H9 (cell line): ENCODE measurements at regions not wholly inside any gene's neighbourhood (a gene's known extent, or its start where the extent isn't known, plus 50 kb on each side); places are given as distances from the start of the nearest gene placed in this dataset.

Experiments
- DNase-seq: peaks from one replicate; pipeline ENCODE4 v3.0.0-alpha.2; 2017
- H2AFZ ChIP-seq: one replicate; pipeline ENCODE4 v1.6.1; 2013; ENCODE audit warnings: mild to moderate bottlenecking, low read length, control low read depth, moderate library complexity
- H2AK5ac ChIP-seq: 2 replicates; pipeline ENCODE4 v1.6.1; 2013; ENCODE audit warnings: low read length, control low read depth, mixed read lengths; ENCODE audit not compliant: insufficient read length
- H2BK120ac ChIP-seq: one replicate; pipeline ENCODE4 v1.6.1; 2013; ENCODE audit warnings: low read depth, mild to moderate bottlenecking, low read length, control low read depth, inconsistent platforms; ENCODE audit not compliant: poor library complexity, severe bottlenecking
- H2BK12ac ChIP-seq: 2 replicates; pipeline ENCODE4 v1.6.1; 2013; ENCODE audit warnings: low read length, control low read depth, mixed read lengths, low read depth; ENCODE audit not compliant: insufficient read length
- H2BK15ac ChIP-seq: 2 replicates; pipeline ENCODE4 v1.6.1; 2013; ENCODE audit warnings: low read depth, low read length, control low read depth
- H2BK20ac ChIP-seq: one replicate; pipeline ENCODE4 v1.6.1; 2013; ENCODE audit warnings: low read depth, mild to moderate bottlenecking, low read length, control low read depth, inconsistent platforms; ENCODE audit not compliant: poor library complexity, severe bottlenecking
- H2BK5ac ChIP-seq: 2 replicates; pipeline ENCODE4 v1.6.1; 2013; ENCODE audit warnings: low read length, control low read depth, mixed read lengths; ENCODE audit not compliant: insufficient read length
- H3K14ac ChIP-seq: 2 replicates; pipeline ENCODE4 v1.6.1; 2013; ENCODE audit warnings: low read length, control low read depth; ENCODE audit not compliant: insufficient read depth
- H3K18ac ChIP-seq: 2 replicates; pipeline ENCODE4 v1.6.1; 2013; ENCODE audit warnings: low read depth, mild to moderate bottlenecking, mixed read lengths, low read length, control low read depth; ENCODE audit not compliant: insufficient read length
- H3K23ac ChIP-seq: 2 replicates; pipeline ENCODE4 v1.6.1; 2013; ENCODE audit warnings: low read length, control low read depth, mixed read lengths, low read depth; ENCODE audit not compliant: insufficient read length
- H3K23me2 ChIP-seq: 2 replicates; pipeline ENCODE4 v1.6.1; 2013; ENCODE audit warnings: low read depth, mild to moderate bottlenecking, mixed read lengths, low read length, control low read depth; ENCODE audit not compliant: insufficient read length, poor library complexity, severe bottlenecking
- H3K27ac ChIP-seq: 2 replicates; pipeline ENCODE4 v1.5.1; 2013; ENCODE audit warnings: low read length, control low read depth, mixed read lengths, low read depth; ENCODE audit not compliant: insufficient read length
- H3K27me3 ChIP-seq: 2 replicates; pipeline ENCODE4 v1.6.1; 2013; ENCODE audit warnings: low read length, control low read depth, inconsistent platforms; ENCODE audit not compliant: insufficient read depth
- H3K4ac ChIP-seq: 2 replicates; pipeline ENCODE4 v1.6.1; 2013; ENCODE audit warnings: low read depth, mild to moderate bottlenecking, control low read depth, inconsistent platforms, low read length, moderate library complexity
- H3K4me1 ChIP-seq: 2 replicates; pipeline ENCODE4 v1.6.1; 2013; ENCODE audit warnings: low read length, control low read depth, inconsistent platforms; ENCODE audit not compliant: insufficient read depth
- H3K4me2 ChIP-seq: 2 replicates; pipeline ENCODE4 v1.6.1; 2013; ENCODE audit warnings: low read length, control low read depth, mixed read lengths; ENCODE audit not compliant: insufficient read length, insufficient read depth
- H3K56ac ChIP-seq: 2 replicates; pipeline ENCODE4 v1.6.1; 2013; ENCODE audit warnings: low read depth, mild to moderate bottlenecking, mixed read lengths, low read length, control low read depth; ENCODE audit not compliant: insufficient read length
- H3K79me1 ChIP-seq: 2 replicates; pipeline ENCODE4 v1.6.1; 2013; ENCODE audit warnings: low read depth, mild to moderate bottlenecking, moderate library complexity, low read length, control low read depth, inconsistent platforms; ENCODE audit not compliant: insufficient read depth, poor library complexity, severe bottlenecking
- H3K79me2 ChIP-seq: 2 replicates; pipeline ENCODE4 v1.6.1; 2013; ENCODE audit warnings: low read length, control low read depth, inconsistent platforms; ENCODE audit not compliant: insufficient read depth
- H3K9ac ChIP-seq: 2 replicates; pipeline ENCODE4 v1.6.1; 2013; ENCODE audit warnings: low read length, control low read depth, mixed read lengths; ENCODE audit not compliant: insufficient read length; ENCODE audit errors: extremely low read depth
- H3K9me3 ChIP-seq: one replicate; pipeline ENCODE4 v1.6.1; 2013; ENCODE audit warnings: low read depth, low read length, inconsistent platforms; ENCODE audit not compliant: control insufficient read depth
- H3T11ph ChIP-seq: one replicate; pipeline ENCODE4 v1.6.1; 2013; ENCODE audit warnings: mild to moderate bottlenecking, low read length, control low read depth, inconsistent platforms
- H4K20me1 ChIP-seq: one replicate; pipeline ENCODE4 v1.6.1; 2013; ENCODE audit not compliant: control insufficient read depth, insufficient read length, insufficient read depth
- H4K5ac ChIP-seq: 2 replicates; pipeline ENCODE4 v1.6.1; 2013; ENCODE audit warnings: low read depth, mild to moderate bottlenecking, mixed read lengths, low read length, control low read depth; ENCODE audit not compliant: insufficient read length
- H4K8ac ChIP-seq: replicated peaks from 2 replicates; pipeline ENCODE4 v1.6.1; 2013; ENCODE audit warnings: low read length, control low read depth, mixed read lengths, low read depth; ENCODE audit not compliant: insufficient read length
- H4K91ac ChIP-seq: 2 replicates; pipeline ENCODE4 v1.6.1; 2013; ENCODE audit warnings: low read depth, mild to moderate bottlenecking, moderate library complexity, mixed read lengths, low read length, control low read depth; ENCODE audit not compliant: insufficient read length
- H3K27ac Mint-ChIP-seq, 3 experiments: 2 replicates in 2 of 3; 3 replicates in 1 of 3; pipeline ENCODE4 v1.8.0; 2020 to 2021; ENCODE audit warnings: mixed read lengths in 3 of 3, mild to moderate bottlenecking in 1 of 3, moderate library complexity in 1 of 3
- H3K27me3 Mint-ChIP-seq: 2 replicates; pipeline ENCODE4 v1.8.0; 2021; ENCODE audit warnings: low read depth, mild to moderate bottlenecking, moderate library complexity, mixed read lengths
- H3K36me3 Mint-ChIP-seq, 3 experiments: 2 replicates in 2 of 3; 3 replicates in 1 of 3; pipeline ENCODE4 v1.8.0; 2020 to 2021; ENCODE audit warnings: low read depth in 3 of 3, mixed read lengths in 3 of 3; ENCODE audit not compliant: insufficient read depth in 1 of 3
- H3K4me1 Mint-ChIP-seq, 2 experiments: 2 replicates each; pipeline ENCODE4 v1.8.0; 2020; ENCODE audit warnings: mixed read lengths in 2 of 2
- H3K4me3 Mint-ChIP-seq, 2 experiments: 2 replicates in 1 of 2; 3 replicates in 1 of 2; pipeline ENCODE4 v1.8.0; 2020 to 2021; ENCODE audit warnings: mild to moderate bottlenecking in 2 of 2, mixed read lengths in 2 of 2, moderate library complexity in 1 of 2
- H3K9me3 Mint-ChIP-seq, 2 experiments: 2 replicates in 1 of 2; 3 replicates in 1 of 2; pipeline ENCODE4 v1.8.0; 2020; ENCODE audit warnings: mild to moderate bottlenecking in 2 of 2, mixed read lengths in 2 of 2, moderate library complexity in 1 of 2
- WGBS: extraction: QIAGEN DNeasy Blood & Tissue Kit; methylation state at CpG from one replicate; pipeline ENCODE4 v1.1.7; 2013; ENCODE audit warnings: missing lambda C conversion rate, low lambda C conversion rate, mixed read lengths; ENCODE audit not compliant: insufficient read length; ENCODE audit errors: extremely low coverage; 5-methylcytosine and 5-hydroxymethylcytosine counted together
- TF ChIP-seq, protein P1 (sequence below): fragments of 200-600 bp; sonication (generic); conservative IDR thresholded peaks from 3 replicates; pipeline ENCODE4 v1.8.0; 2021; ENCODE audit warnings: antibody characterized with exemption, mild to moderate bottlenecking

DNA sequence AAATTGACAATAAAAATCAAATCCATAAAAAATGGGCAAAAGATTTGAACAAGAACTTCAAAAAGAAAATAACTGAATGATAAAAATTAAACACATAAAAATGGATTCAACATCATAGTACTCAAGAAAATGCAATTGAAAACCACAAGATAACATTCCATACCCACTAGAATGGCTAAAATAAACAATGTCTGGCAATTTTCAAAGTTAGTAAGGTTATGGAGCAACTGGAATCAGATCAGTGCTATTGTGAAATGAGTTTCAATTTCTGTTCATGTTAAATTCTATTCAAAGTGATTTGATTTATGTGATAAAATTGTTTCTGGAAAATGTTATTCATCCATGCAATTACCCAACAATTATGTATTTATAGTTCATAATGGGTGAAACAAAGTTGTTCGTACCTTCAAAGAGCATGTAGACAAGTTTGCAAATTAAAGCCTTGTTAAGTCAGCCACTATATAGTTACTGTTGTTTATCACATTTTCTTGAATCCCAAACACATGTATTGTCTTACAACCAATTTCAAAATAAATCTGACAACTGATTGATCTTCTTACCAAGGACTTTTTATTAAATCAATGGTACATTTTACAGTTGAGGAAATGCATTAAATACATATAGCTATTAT, 151.5 kb upstream of the CENPW start:
- no peaks in the 10 kb centered on the region; a peak in 1 of 7 replicates for H3K36me3 Mint-ChIP-seq
- Histone ChIP-seq H2AK5ac (no peak overlapping the region), H3T11ph (no peak overlapping the region), H4K91ac (no peak overlapping the region), H3K27ac (no peak overlapping the region), H3K4me1 (no peaks in the 10 kb centered on the region), H2BK15ac (no peak overlapping the region), H3K18ac (no peak overlapping the region), H3K23me2 (no peaks in the 10 kb centered on the region), H3K56ac (no peak overlapping the region), H3K27me3 (no peaks in the 10 kb centered on the region), H3K9ac (no peak overlapping the region), H4K8ac (no peak overlapping the region), H4K5ac (no peak overlapping the region), H2BK5ac (no peak overlapping the region), H2BK12ac (no peak overlapping the region), H3K14ac (no peak overlapping the region), H2AFZ (no peak overlapping the region), H3K23ac (no peak overlapping the region), H3K79me2 (no peaks in the 10 kb centered on the region), H3K9me3 (no peaks in the 10 kb centered on the region), H3K4me2 (no peak overlapping the region), H4K20me1 (no peaks in the 10 kb centered on the region), H3K79me1 (no peaks in the 10 kb centered on the region), H3K4ac (no peak overlapping the region), H2BK120ac (no peak overlapping the region), H2BK20ac (no peak overlapping the region)
- no peak overlapping the region for H3K27ac Mint-ChIP-seq
- H3K9me3 Mint-ChIP-seq = no peaks in the 10 kb centered on the region; a peak in 1 of 5 replicates
- no peaks in the 10 kb centered on the region for H3K27me3 Mint-ChIP-seq
- H3K4me1 Mint-ChIP-seq = peaks cover 1 to 2% of the 10 kb centered on the region in 2 experiments; a peak in 3 of 4 replicates
- TF ChIP-seq, protein P1, sequence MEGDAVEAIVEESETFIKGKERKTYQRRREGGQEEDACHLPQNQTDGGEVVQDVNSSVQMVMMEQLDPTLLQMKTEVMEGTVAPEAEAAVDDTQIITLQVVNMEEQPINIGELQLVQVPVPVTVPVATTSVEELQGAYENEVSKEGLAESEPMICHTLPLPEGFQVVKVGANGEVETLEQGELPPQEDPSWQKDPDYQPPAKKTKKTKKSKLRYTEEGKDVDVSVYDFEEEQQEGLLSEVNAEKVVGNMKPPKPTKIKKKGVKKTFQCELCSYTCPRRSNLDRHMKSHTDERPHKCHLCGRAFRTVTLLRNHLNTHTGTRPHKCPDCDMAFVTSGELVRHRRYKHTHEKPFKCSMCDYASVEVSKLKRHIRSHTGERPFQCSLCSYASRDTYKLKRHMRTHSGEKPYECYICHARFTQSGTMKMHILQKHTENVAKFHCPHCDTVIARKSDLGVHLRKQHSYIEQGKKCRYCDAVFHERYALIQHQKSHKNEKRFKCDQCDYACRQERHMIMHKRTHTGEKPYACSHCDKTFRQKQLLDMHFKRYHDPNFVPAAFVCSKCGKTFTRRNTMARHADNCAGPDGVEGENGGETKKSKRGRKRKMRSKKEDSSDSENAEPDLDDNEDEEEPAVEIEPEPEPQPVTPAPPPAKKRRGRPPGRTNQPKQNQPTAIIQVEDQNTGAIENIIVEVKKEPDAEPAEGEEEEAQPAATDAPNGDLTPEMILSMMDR = no peak
- DNase-seq = no peak
- no peak overlapping the region for H3K4me3 Mint-ChIP-seq
- no CpG with 5 or more reads among the region's 1 CpG for WGBS
